Naive thymus-derived CD4-positive, alpha-beta T cell (primary cell): ENCODE measurements at regions not wholly inside any gene's neighbourhood (a gene's known extent, or its start where the extent isn't known, plus 50 kb on each side); places are given as distances from the start of the nearest gene placed in this dataset.

Experiments
- ATAC-seq: fragments of 150-1000 bp; cut with Tn5 transposase; 2 replicates; pipeline ENCODE4 v1.10.0; 2021; ENCODE audit warnings: mild to moderate bottlenecking, moderate library complexity
- CTCF ChIA-PET: fragments of 350-600 bp; sonication (Branson Sonifier 250); formaldehyde crosslinking; loops from one replicate; lab custom pipeline; 2021; ENCODE audit warnings: antibody characterized with exemption; lab: Charles Lee
- POLR2A ChIA-PET: fragments of 350-600 bp; sonication (Branson Sonifier 250); formaldehyde crosslinking; loops from one replicate; lab custom pipeline; 2021; ENCODE audit warnings: antibody characterized with exemption, inconsistent platforms; lab: Charles Lee
- DNase-seq, 9 donors: peaks; one replicate each; pipeline versions ENCODE4 v3.0.0 to v3.0.0-alpha.2; 2020 to 2022; ENCODE audit warnings: mixed read lengths in 1 of 9
- H3K27ac ChIP-seq: one replicate; pipeline ENCODE4 v1.7.0; 2013; ENCODE audit warnings: mild to moderate bottlenecking, low read depth, low read length, moderate library complexity
- H3K27me3 ChIP-seq, 2 donors: one replicate each; pipeline ENCODE4 v1.7.0; 2013; ENCODE audit warnings: low read length in 2 of 2, mild to moderate bottlenecking in 2 of 2, moderate library complexity in 2 of 2; ENCODE audit not compliant: control insufficient read depth in 2 of 2, insufficient read depth in 2 of 2
- H3K36me3 ChIP-seq, 3 experiments: 1 replicate in 2 of 3; 2 replicates in 1 of 3; pipeline ENCODE4 v1.7.0; 2013; ENCODE audit warnings: low read length in 3 of 3, mild to moderate bottlenecking in 3 of 3, moderate library complexity in 1 of 3; ENCODE audit not compliant: insufficient read depth in 3 of 3, control insufficient read depth in 2 of 3
- H3K4me1 ChIP-seq, 2 donors: one replicate each; pipeline ENCODE4 v1.7.0; 2013; ENCODE audit warnings: low read length in 2 of 2, mild to moderate bottlenecking in 2 of 2, moderate library complexity in 1 of 2; ENCODE audit not compliant: control insufficient read depth in 2 of 2, insufficient read depth in 2 of 2
- H3K4me3 ChIP-seq: 2 replicates; pipeline ENCODE4 v1.7.0; 2013; ENCODE audit warnings: mild to moderate bottlenecking, low read length
- H3K9me3 ChIP-seq, 3 experiments: 1 replicate in 2 of 3; 2 replicates in 1 of 3; pipeline ENCODE4 v1.7.0; 2013; ENCODE audit warnings: low read length in 3 of 3; ENCODE audit not compliant: control insufficient read depth in 2 of 3
- H3K27ac Mint-ChIP-seq, 9 donors: one replicate each; pipeline ENCODE4 v1.8.0; 2020 to 2022; ENCODE audit warnings: mixed read lengths in 9 of 9, mild to moderate bottlenecking in 8 of 9, moderate library complexity in 5 of 9, inconsistent platforms in 2 of 9
- H3K27me3 Mint-ChIP-seq, 5 donors: one replicate each; pipeline ENCODE4 v1.8.0; 2021 to 2022; ENCODE audit warnings: mixed read lengths in 5 of 5, mild to moderate bottlenecking in 1 of 5
- H3K36me3 Mint-ChIP-seq, 5 donors: one replicate each; pipeline ENCODE4 v1.8.0; 2020 to 2022; ENCODE audit warnings: mixed read lengths in 5 of 5, mild to moderate bottlenecking in 3 of 5, inconsistent platforms in 1 of 5
- H3K4me1 Mint-ChIP-seq, 7 donors: one replicate each; pipeline ENCODE4 v1.8.0; 2020 to 2022; ENCODE audit warnings: mixed read lengths in 7 of 7, mild to moderate bottlenecking in 3 of 7, inconsistent platforms in 1 of 7
- H3K4me3 Mint-ChIP-seq, 10 donors: one replicate each; pipeline ENCODE4 v1.8.0; 2020 to 2022; ENCODE audit warnings: mild to moderate bottlenecking in 10 of 10, mixed read lengths in 10 of 10, moderate library complexity in 6 of 10, inconsistent platforms in 2 of 10
- H3K9me3 Mint-ChIP-seq, 11 donors: one replicate each; pipeline ENCODE4 v1.8.0; 2020 to 2022; ENCODE audit warnings: mixed read lengths in 11 of 11, mild to moderate bottlenecking in 4 of 11, inconsistent platforms in 1 of 11, moderate library complexity in 1 of 11
- intact Hi-C, 2 donors: fragments of 100-400 bp; cut with micrococcal nuclease; formaldehyde crosslinking; loops; one replicate each; pipeline ENCODE4 v1.15.1; 2023

- Histone ChIP-seq H3K4me1 (no peaks in the 10 kb centered on the region), H3K4me3 (no peak overlapping the region), H3K9me3 (peaks cover 0 to 6% (median 0%) of the 10 kb centered on the region in 3 experiments), H3K36me3 (no peaks in the 10 kb centered on the region), H3K27ac (no peak overlapping the region), H3K27me3 (no peaks in the 10 kb centered on the region)
- no peaks in the 10 kb centered on the region for H3K4me1 Mint-ChIP-seq
- ChIA-PET CTCF (no interaction called here), POLR2A (no interaction called here)
- no peak overlapping the region for H3K27ac Mint-ChIP-seq
- no peaks in the 10 kb centered on the region for H3K27me3 Mint-ChIP-seq
- no peak for DNase-seq
- intact Hi-C loops: loop anchor here in 1 of 2 donors (5.0 kb wide), 1 partner anchor 1228 kb away; no protein-coding TSS in a partner anchor
- H3K36me3 Mint-ChIP-seq: no peaks in the 10 kb centered on the region
- H3K9me3 Mint-ChIP-seq: peaks cover 0 to 5% (median 0%) of the 10 kb centered on the region in 11 donors
- peak; percentile 20 for ATAC-seq
- no peak overlapping the region for H3K4me3 Mint-ChIP-seq
These were observed 163.5 kb downstream of the CDH19 start for GRCh38 chr18:66440433-66440832.

DNA sequence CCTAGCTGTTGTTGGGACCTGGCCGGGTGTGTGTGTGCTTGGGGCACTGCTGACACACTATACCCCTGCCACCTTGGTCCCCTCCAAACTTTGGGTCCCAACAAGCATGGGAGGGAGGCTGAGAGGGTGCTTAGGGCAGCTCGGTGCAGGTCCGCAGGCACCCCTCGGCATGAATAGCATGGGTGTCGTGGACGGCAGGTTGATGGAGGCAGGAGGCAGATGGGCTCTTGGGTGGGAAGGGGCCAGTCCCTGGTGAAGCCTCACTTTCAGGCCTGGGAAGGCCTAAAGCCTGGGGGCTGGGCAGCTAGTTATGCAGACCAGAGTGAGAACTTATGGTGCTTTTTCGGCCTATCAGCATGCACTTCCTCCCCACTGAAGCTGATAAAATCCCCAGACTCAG, 164.2 kb downstream of the CDH19 start:
- Histone ChIP-seq H3K36me3 (no peaks in the 10 kb centered on the region), H3K27me3 (no peaks in the 10 kb centered on the region), H3K4me3 (no peak overlapping the region), H3K4me1 (no peaks in the 10 kb centered on the region), H3K9me3 (peaks cover 0 to 1% (median 0%) of the 10 kb centered on the region in 3 experiments), H3K27ac (no peak overlapping the region)
- no peak overlapping the region for H3K4me3 Mint-ChIP-seq
- H3K27ac Mint-ChIP-seq: no peak overlapping the region
- H3K36me3 Mint-ChIP-seq: no peaks in the 10 kb centered on the region
- no peak for ATAC-seq
- H3K4me1 Mint-ChIP-seq: no peaks in the 10 kb centered on the region
- POLR2A ChIA-PET: no interaction called here
- no peak for DNase-seq
- CTCF ChIA-PET: no interaction called here
- H3K27me3 Mint-ChIP-seq: no peaks in the 10 kb centered on the region
- intact Hi-C loops: loop anchor here in 1 of 2 donors (5.0 kb wide), 1 partner anchor 1227 kb away; no protein-coding TSS in a partner anchor
- peaks cover 0 to 5% (median 0%) of the 10 kb centered on the region in 11 donors for H3K9me3 Mint-ChIP-seq

- no peak for DNase-seq
- H3K36me3 ChIP-seq: no peaks in the 10 kb centered on the region
- peaks cover 0 to 3% (median 0%) of the 10 kb centered on the region in 11 donors for H3K9me3 Mint-ChIP-seq
- CTCF ChIA-PET: no interaction called here
- ATAC-seq: no peak
- H3K4me3 ChIP-seq: no peak overlapping the region
- no peaks in the 10 kb centered on the region for H3K4me1 ChIP-seq
- H3K4me3 Mint-ChIP-seq: no peak overlapping the region
- H3K36me3 Mint-ChIP-seq: no peaks in the 10 kb centered on the region
- no peaks in the 10 kb centered on the region for H3K27me3 Mint-ChIP-seq
- no peaks in the 10 kb centered on the region for H3K27me3 ChIP-seq
- no peaks in the 10 kb centered on the region for H3K4me1 Mint-ChIP-seq
- no peaks in the 10 kb centered on the region for H3K9me3 ChIP-seq
- H3K27ac Mint-ChIP-seq: no peak overlapping the region
- no peak overlapping the region for H3K27ac ChIP-seq
- intact Hi-C loops: no loop called here
- POLR2A ChIA-PET: no interaction called here
These were observed 165.0 kb downstream of the CDH19 start for GRCh38 chr18:66438711-66439536.

DNA sequence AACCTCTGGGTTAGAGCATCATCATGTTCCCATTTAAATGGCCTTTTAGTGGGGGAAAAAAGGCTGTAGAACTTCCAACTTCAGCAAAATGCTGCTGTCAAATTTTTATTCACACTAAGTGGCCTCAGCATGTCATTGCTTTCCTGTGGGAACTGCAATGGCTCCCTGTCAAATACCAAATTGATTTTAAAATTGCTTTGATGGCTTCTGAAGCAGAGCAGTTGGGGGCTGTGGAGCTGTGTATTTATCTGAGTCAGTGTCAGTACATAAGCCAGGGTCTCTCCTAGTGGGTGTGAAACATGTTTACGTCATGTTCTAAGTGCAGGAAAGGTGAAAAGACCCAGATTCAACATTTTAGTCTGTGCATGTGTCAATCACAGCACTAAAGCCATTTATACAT, 171.3 kb downstream of the CDH19 start:
- no peak overlapping the region for H3K4me3 Mint-ChIP-seq

GRCh38 chr18:66428795-66429194, 175.1 kb downstream of the CDH19 start:
- Histone ChIP-seq H3K9me3 (no peaks in the 10 kb centered on the region), H3K36me3 (no peaks in the 10 kb centered on the region), H3K27ac (no peak overlapping the region), H3K4me3 (no peak overlapping the region), H3K4me1 (no peaks in the 10 kb centered on the region), H3K27me3 (no peaks in the 10 kb centered on the region)
- Mint-ChIP-seq H3K36me3 (no peaks in the 10 kb centered on the region), H3K9me3 (peaks cover 0 to 12% (median 0%) of the 10 kb centered on the region in 11 donors), H3K4me3 (no peak overlapping the region), H3K27me3 (no peaks in the 10 kb centered on the region), H3K4me1 (no peaks in the 10 kb centered on the region), H3K27ac (no peak overlapping the region)
- intact Hi-C loops: no loop called here
- ChIA-PET POLR2A (no interaction called here), CTCF (no interaction called here)
- DNase-seq: no peak
- no peak for ATAC-seq

More for the DNA sequence above, 171.3 kb downstream of the CDH19 start:
- no peaks in the 10 kb centered on the region for H3K4me1 Mint-ChIP-seq
- H3K36me3 Mint-ChIP-seq: no peaks in the 10 kb centered on the region
- CTCF ChIA-PET: interaction anchor here (0.9 kb wide), 1 partner anchor 39 kb away, joined by 3 read pairs; no protein-coding TSS in a partner anchor
- Histone ChIP-seq H3K9me3 (no peaks in the 10 kb centered on the region), H3K27me3 (no peaks in the 10 kb centered on the region), H3K4me3 (no peak overlapping the region), H3K27ac (no peak overlapping the region), H3K36me3 (no peaks in the 10 kb centered on the region), H3K4me1 (no peaks in the 10 kb centered on the region)
- POLR2A ChIA-PET: no interaction called here
- DNase-seq (no peak), ATAC-seq (no peak)
- no peaks in the 10 kb centered on the region for H3K27me3 Mint-ChIP-seq
- H3K9me3 Mint-ChIP-seq: peaks cover 0 to 4% (median 0%) of the 10 kb centered on the region in 11 donors
- no peak overlapping the region for H3K27ac Mint-ChIP-seq
- intact Hi-C loops: no loop called here

DNA sequence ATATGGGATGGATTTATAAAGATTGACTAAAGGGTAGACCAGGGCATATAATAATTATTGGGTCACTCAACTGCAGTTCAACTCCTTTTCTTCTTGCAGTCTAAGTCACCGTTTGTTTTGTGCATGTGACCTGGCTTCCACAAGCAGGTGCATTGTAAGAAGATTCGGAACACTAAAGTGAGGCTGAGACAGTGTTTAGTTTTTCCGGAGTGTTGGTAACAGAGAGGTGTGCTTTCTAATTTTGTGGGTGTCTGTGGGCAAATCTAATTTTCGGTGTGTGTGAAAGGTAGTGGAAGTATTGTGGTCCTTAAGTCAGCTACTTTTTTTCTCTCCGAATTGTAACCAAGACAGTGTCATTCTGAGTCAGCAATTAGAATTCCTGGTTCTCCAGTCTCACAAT, 184.5 kb downstream of the CDH19 start:
- Mint-ChIP-seq H3K27me3 (no peaks in the 10 kb centered on the region), H3K27ac (no peak overlapping the region), H3K4me1 (no peaks in the 10 kb centered on the region), H3K4me3 (no peak overlapping the region), H3K9me3 (peaks cover 0 to 16% (median under 1%) of the 10 kb centered on the region in 11 donors), H3K36me3 (no peaks in the 10 kb centered on the region)
- Histone ChIP-seq H3K4me3 (no peak overlapping the region), H3K27ac (no peak overlapping the region), H3K36me3 (no peaks in the 10 kb centered on the region), H3K27me3 (no peaks in the 10 kb centered on the region), H3K9me3 (no peaks in the 10 kb centered on the region), H3K4me1 (no peaks in the 10 kb centered on the region)
- intact Hi-C loops: no loop called here
- POLR2A ChIA-PET: no interaction called here
- DNase-seq (no peak), ATAC-seq (no peak)
- CTCF ChIA-PET: no interaction called here

- POLR2A ChIA-PET: no interaction called here
- no peaks in the 10 kb centered on the region for H3K4me1 Mint-ChIP-seq
- ATAC-seq: no peak
- Histone ChIP-seq H3K27me3 (no peaks in the 10 kb centered on the region), H3K4me1 (no peaks in the 10 kb centered on the region), H3K27ac (no peak overlapping the region), H3K9me3 (no peaks in the 10 kb centered on the region), H3K36me3 (no peaks in the 10 kb centered on the region), H3K4me3 (no peak overlapping the region)
- H3K27me3 Mint-ChIP-seq: no peaks in the 10 kb centered on the region
- H3K27ac Mint-ChIP-seq: no peak overlapping the region
- intact Hi-C loops: no loop called here
- H3K36me3 Mint-ChIP-seq: no peaks in the 10 kb centered on the region
- DNase-seq: no peak
- H3K9me3 Mint-ChIP-seq: peaks cover 0 to 21% (median 5%) of the 10 kb centered on the region in 11 donors
- CTCF ChIA-PET: no interaction called here
- H3K4me3 Mint-ChIP-seq: no peak overlapping the region
These were observed 193.2 kb downstream of the CDH19 start for GRCh38 chr18:66410692-66411091.
